Sigmoid colon (tissue), 4 donors: ENCODE measurements at regions not wholly inside any gene's neighbourhood (a gene's known extent, or its start where the extent isn't known, plus 50 kb on each side); places are given as distances from the start of the nearest gene placed in this dataset.

Experiments used
- EP300 ChIP-seq, 4 donors: sonication (generic); formaldehyde crosslinking; IDR thresholded peaks; one replicate each; pipeline ENCODE4 v1.6.1; 2017; ENCODE audit warnings: antibody characterized with exemption in 4 of 4
- POLR2AphosphoS5 ChIP-seq, 4 donors: sonication (generic); formaldehyde crosslinking; IDR thresholded peaks; one replicate each; pipeline ENCODE4 v1.6.1; 2017; ENCODE audit warnings: antibody characterized with exemption in 4 of 4
- TF ChIP-seq, protein P1 (sequence below), 4 experiments: fragments of 450-650 bp in 3 of 4; fragments of 200-600 bp in 1 of 4; IDR thresholded peaks; one replicate each; pipeline ENCODE4 v1.5.1; 2016 to 2019; ENCODE audit warnings: antibody characterized with exemption in 4 of 4, mild to moderate bottlenecking in 3 of 4, moderate library complexity in 2 of 4

GRCh38 chr2:138841459-138841858 lies 61.3 kb upstream of the NXPH2 start:
- TF ChIP-seq, protein P1, sequence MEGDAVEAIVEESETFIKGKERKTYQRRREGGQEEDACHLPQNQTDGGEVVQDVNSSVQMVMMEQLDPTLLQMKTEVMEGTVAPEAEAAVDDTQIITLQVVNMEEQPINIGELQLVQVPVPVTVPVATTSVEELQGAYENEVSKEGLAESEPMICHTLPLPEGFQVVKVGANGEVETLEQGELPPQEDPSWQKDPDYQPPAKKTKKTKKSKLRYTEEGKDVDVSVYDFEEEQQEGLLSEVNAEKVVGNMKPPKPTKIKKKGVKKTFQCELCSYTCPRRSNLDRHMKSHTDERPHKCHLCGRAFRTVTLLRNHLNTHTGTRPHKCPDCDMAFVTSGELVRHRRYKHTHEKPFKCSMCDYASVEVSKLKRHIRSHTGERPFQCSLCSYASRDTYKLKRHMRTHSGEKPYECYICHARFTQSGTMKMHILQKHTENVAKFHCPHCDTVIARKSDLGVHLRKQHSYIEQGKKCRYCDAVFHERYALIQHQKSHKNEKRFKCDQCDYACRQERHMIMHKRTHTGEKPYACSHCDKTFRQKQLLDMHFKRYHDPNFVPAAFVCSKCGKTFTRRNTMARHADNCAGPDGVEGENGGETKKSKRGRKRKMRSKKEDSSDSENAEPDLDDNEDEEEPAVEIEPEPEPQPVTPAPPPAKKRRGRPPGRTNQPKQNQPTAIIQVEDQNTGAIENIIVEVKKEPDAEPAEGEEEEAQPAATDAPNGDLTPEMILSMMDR (IDR thresholded peaks at IDR 0.05), result no peak
- TF ChIP-seq EP300 (IDR thresholded peaks at IDR 0.05), result no peak
- TF ChIP-seq POLR2AphosphoS5 (IDR thresholded peaks at IDR 0.05), result no peak
